ENCODE measurements at regions not wholly inside any gene's neighbourhood (a gene's known extent, or its start where the extent isn't known, plus 50 kb on each side); places are given as distances from the start of the nearest gene placed in this dataset.

- H3K4me1 ChIP-seq (ENCODE audit: control insufficient read depth, low read depth, low read length), result no peaks in the 10 kb centered on the region
- H3K36me3 ChIP-seq (ENCODE audit: control insufficient read depth, insufficient read depth, low read length), result no peaks in the 10 kb centered on the region
- H2BK120ac ChIP-seq (ENCODE audit: low read depth, low read length), result no peak overlapping the region
- H3K27ac ChIP-seq (ENCODE audit: low read depth, low read length), result no peak overlapping the region
- no peaks in the 10 kb centered on the region for H3K79me2 ChIP-seq (ENCODE audit: control insufficient read depth, insufficient read depth, low read length)
- no peak overlapping the region for H4K5ac ChIP-seq (ENCODE audit: low read length)
- no peak overlapping the region for H4K8ac ChIP-seq (ENCODE audit: low read depth, low read length)
- no peak overlapping the region for H2BK15ac ChIP-seq (replicated peaks; ENCODE audit: low read depth)
- no peak overlapping the region for H3K4ac ChIP-seq (ENCODE audit: low read depth, low read length)
- no peak overlapping the region for H3K9ac ChIP-seq (ENCODE audit: low read length)
- no CpG with 5 or more reads among the region's 1 CpG for WGBS (ENCODE audit: extremely low coverage, insufficient coverage, low lambda C conversion rate)
- no peak overlapping the region for H2AK5ac ChIP-seq (ENCODE audit: low read length)
- H3K23ac ChIP-seq (ENCODE audit: low read length), result no peak overlapping the region
- H3K56ac ChIP-seq (ENCODE audit: low read length), result no peak overlapping the region
- no peak overlapping the region for H3K4me3 ChIP-seq (ENCODE audit: low read length)
- H3K27me3 ChIP-seq (ENCODE audit: insufficient read depth, low read length, poor library complexity), result no peaks in the 10 kb centered on the region
- no peak for DNase-seq
- no peaks in the 10 kb centered on the region for H3K79me1 ChIP-seq (ENCODE audit: low read length)
- H3K18ac ChIP-seq (ENCODE audit: low read length), result no peak overlapping the region
- H3K4me2 ChIP-seq (ENCODE audit: low read length), result no peak overlapping the region
- no peak overlapping the region for H2BK5ac ChIP-seq (ENCODE audit: low read length)
Observed at GRCh38 chr3:164064298-164064697, 1014.0 kb downstream of the SI start.

GRCh38 chr3:164060923-164061322 lies 1017.4 kb downstream of the SI start:
- H3K4ac ChIP-seq (ENCODE audit: low read depth, low read length), result no peak overlapping the region
- no peak overlapping the region for H3K4me2 ChIP-seq (ENCODE audit: low read length)
- H4K8ac ChIP-seq (ENCODE audit: low read depth, low read length), result no peak overlapping the region
- H4K5ac ChIP-seq (ENCODE audit: low read length), result no peak overlapping the region
- no peak overlapping the region for H2BK15ac ChIP-seq (replicated peaks; ENCODE audit: low read depth)
- no CpG with 5 or more reads among the region's 1 CpG for WGBS (ENCODE audit: extremely low coverage, insufficient coverage, low lambda C conversion rate)
- no peak overlapping the region for H3K18ac ChIP-seq (ENCODE audit: low read length)
- H3K56ac ChIP-seq (ENCODE audit: low read length), result no peak overlapping the region
- no peaks in the 10 kb centered on the region for H3K4me1 ChIP-seq (ENCODE audit: control insufficient read depth, low read depth, low read length)
- no peak overlapping the region for H3K23ac ChIP-seq (ENCODE audit: low read length)
- H2BK5ac ChIP-seq (ENCODE audit: low read length), result no peak overlapping the region
- no peak overlapping the region for H2AK5ac ChIP-seq (ENCODE audit: low read length)
- no peaks in the 10 kb centered on the region for H3K27me3 ChIP-seq (ENCODE audit: insufficient read depth, low read length, poor library complexity)
- H3K4me3 ChIP-seq (ENCODE audit: low read length), result no peak overlapping the region
- H3K79me2 ChIP-seq (ENCODE audit: control insufficient read depth, insufficient read depth, low read length), result no peaks in the 10 kb centered on the region
- no peaks in the 10 kb centered on the region for H3K79me1 ChIP-seq (ENCODE audit: low read length)
- no peak for DNase-seq
- H3K27ac ChIP-seq (ENCODE audit: low read depth, low read length), result no peak overlapping the region
- H2BK120ac ChIP-seq (ENCODE audit: low read depth, low read length), result no peak overlapping the region
- no peaks in the 10 kb centered on the region for H3K36me3 ChIP-seq (ENCODE audit: control insufficient read depth, insufficient read depth, low read length)
- H3K9ac ChIP-seq (ENCODE audit: low read length), result no peak overlapping the region

- Histone ChIP-seq H3K4ac (ENCODE audit: low read depth, low read length) (no peak overlapping the region), H2BK120ac (ENCODE audit: low read depth, low read length) (no peak overlapping the region), H3K79me2 (ENCODE audit: control insufficient read depth, insufficient read depth, low read length) (no peaks in the 10 kb centered on the region), H3K56ac (ENCODE audit: low read length) (no peak overlapping the region), H4K8ac (ENCODE audit: low read depth, low read length) (no peak overlapping the region), H3K79me1 (ENCODE audit: low read length) (no peaks in the 10 kb centered on the region), H3K4me2 (ENCODE audit: low read length) (no peak overlapping the region), H3K9ac (ENCODE audit: low read length) (no peak overlapping the region), H3K4me1 (ENCODE audit: control insufficient read depth, low read depth, low read length) (no peaks in the 10 kb centered on the region), H2BK15ac (replicated peaks; ENCODE audit: low read depth) (no peak overlapping the region), H2AK5ac (ENCODE audit: low read length) (no peak overlapping the region), H4K5ac (ENCODE audit: low read length) (no peak overlapping the region), H3K27ac (ENCODE audit: low read depth, low read length) (no peak overlapping the region), H3K4me3 (ENCODE audit: low read length) (no peak overlapping the region), H3K36me3 (ENCODE audit: control insufficient read depth, insufficient read depth, low read length) (no peaks in the 10 kb centered on the region), H3K23ac (ENCODE audit: low read length) (no peak overlapping the region), H3K27me3 (ENCODE audit: insufficient read depth, low read length, poor library complexity) (no peaks in the 10 kb centered on the region), H2BK5ac (ENCODE audit: low read length) (no peak overlapping the region), H3K18ac (ENCODE audit: low read length) (no peak overlapping the region)
- no CpG with 5 or more reads among the region's 1 CpG for WGBS (ENCODE audit: extremely low coverage, insufficient coverage, low lambda C conversion rate)
- DNase-seq, result no peak
Observed at GRCh38 chr3:164049847-164050246, 1028.4 kb downstream of the SI start.

- H2BK5ac ChIP-seq (ENCODE audit: low read length), result no peak overlapping the region
- no peak overlapping the region for H3K23ac ChIP-seq (ENCODE audit: low read length)
- H3K4ac ChIP-seq (ENCODE audit: low read depth, low read length), result no peak overlapping the region
- H2BK120ac ChIP-seq (ENCODE audit: low read depth, low read length), result no peak overlapping the region
- no peaks in the 10 kb centered on the region for H3K36me3 ChIP-seq (ENCODE audit: control insufficient read depth, insufficient read depth, low read length)
- no peak overlapping the region for H4K8ac ChIP-seq (ENCODE audit: low read depth, low read length)
- H3K4me2 ChIP-seq (ENCODE audit: low read length), result no peak overlapping the region
- H3K56ac ChIP-seq (ENCODE audit: low read length), result no peak overlapping the region
- no CpG with 5 or more reads among the region's 4 CpGs for WGBS (ENCODE audit: extremely low coverage, insufficient coverage, low lambda C conversion rate)
- no peaks in the 10 kb centered on the region for H3K27me3 ChIP-seq (ENCODE audit: insufficient read depth, low read length, poor library complexity)
- no peak overlapping the region for H3K9ac ChIP-seq (ENCODE audit: low read length)
- H3K18ac ChIP-seq (ENCODE audit: low read length), result no peak overlapping the region
- no peaks in the 10 kb centered on the region for H3K4me1 ChIP-seq (ENCODE audit: control insufficient read depth, low read depth, low read length)
- H3K27ac ChIP-seq (ENCODE audit: low read depth, low read length), result no peak overlapping the region
- no peak overlapping the region for H3K4me3 ChIP-seq (ENCODE audit: low read length)
- no peaks in the 10 kb centered on the region for H3K79me2 ChIP-seq (ENCODE audit: control insufficient read depth, insufficient read depth, low read length)
- no peak overlapping the region for H2BK15ac ChIP-seq (replicated peaks; ENCODE audit: low read depth)
- no peak for DNase-seq
- no peak overlapping the region for H2AK5ac ChIP-seq (ENCODE audit: low read length)
- H4K5ac ChIP-seq (ENCODE audit: low read length), result no peak overlapping the region
- no peaks in the 10 kb centered on the region for H3K79me1 ChIP-seq (ENCODE audit: low read length)
Observed at GRCh38 chr3:164048451-164048850, 1029.8 kb downstream of the SI start.

- no peak for DNase-seq
- Histone ChIP-seq H3K9ac (ENCODE audit: low read length) (no peak overlapping the region), H3K4me2 (ENCODE audit: low read length) (no peak overlapping the region), H3K18ac (ENCODE audit: low read length) (no peak overlapping the region), H2BK15ac (replicated peaks; ENCODE audit: low read depth) (no peak overlapping the region), H3K27me3 (ENCODE audit: insufficient read depth, low read length, poor library complexity) (no peaks in the 10 kb centered on the region), H3K4me1 (ENCODE audit: control insufficient read depth, low read depth, low read length) (no peaks in the 10 kb centered on the region), H3K23ac (ENCODE audit: low read length) (no peak overlapping the region), H2BK120ac (ENCODE audit: low read depth, low read length) (no peak overlapping the region), H4K5ac (ENCODE audit: low read length) (no peak overlapping the region), H2BK5ac (ENCODE audit: low read length) (no peak overlapping the region), H3K56ac (ENCODE audit: low read length) (no peak overlapping the region), H3K4ac (ENCODE audit: low read depth, low read length) (no peak overlapping the region), H3K36me3 (ENCODE audit: control insufficient read depth, insufficient read depth, low read length) (no peaks in the 10 kb centered on the region), H3K27ac (ENCODE audit: low read depth, low read length) (no peak overlapping the region), H3K79me1 (ENCODE audit: low read length) (no peaks in the 10 kb centered on the region), H2AK5ac (ENCODE audit: low read length) (no peak overlapping the region), H4K8ac (ENCODE audit: low read depth, low read length) (no peak overlapping the region), H3K4me3 (ENCODE audit: low read length) (no peak overlapping the region), H3K79me2 (ENCODE audit: control insufficient read depth, insufficient read depth, low read length) (no peaks in the 10 kb centered on the region)
- no CpG with 5 or more reads among the region's 2 CpGs for WGBS (ENCODE audit: extremely low coverage, insufficient coverage, low lambda C conversion rate)
Observed at GRCh38 chr3:164040991-164041390, 1037.3 kb downstream of the SI start.

- no peak overlapping the region for H3K4me3 ChIP-seq (ENCODE audit: low read length)
- WGBS (ENCODE audit: extremely low coverage, insufficient coverage, low lambda C conversion rate), result no CpG with 5 or more reads among the region's 4 CpGs
- H3K4me1 ChIP-seq (ENCODE audit: control insufficient read depth, low read depth, low read length), result no peaks in the 10 kb centered on the region
- H2BK15ac ChIP-seq (replicated peaks; ENCODE audit: low read depth), result no peak overlapping the region
- DNase-seq, result peak; percentile 27
- H3K79me1 ChIP-seq (ENCODE audit: low read length), result no peaks in the 10 kb centered on the region
- no peaks in the 10 kb centered on the region for H3K36me3 ChIP-seq (ENCODE audit: control insufficient read depth, insufficient read depth, low read length)
- no peak overlapping the region for H3K9ac ChIP-seq (ENCODE audit: low read length)
- no peak overlapping the region for H2AK5ac ChIP-seq (ENCODE audit: low read length)
- H2BK5ac ChIP-seq (ENCODE audit: low read length), result no peak overlapping the region
- no peak overlapping the region for H3K23ac ChIP-seq (ENCODE audit: low read length)
- no peak overlapping the region for H2BK120ac ChIP-seq (ENCODE audit: low read depth, low read length)
- H3K27me3 ChIP-seq (ENCODE audit: insufficient read depth, low read length, poor library complexity), result no peaks in the 10 kb centered on the region
- no peak overlapping the region for H3K56ac ChIP-seq (ENCODE audit: low read length)
- no peak overlapping the region for H3K4ac ChIP-seq (ENCODE audit: low read depth, low read length)
- no peak overlapping the region for H3K4me2 ChIP-seq (ENCODE audit: low read length)
- no peak overlapping the region for H3K18ac ChIP-seq (ENCODE audit: low read length)
- no peak overlapping the region for H4K5ac ChIP-seq (ENCODE audit: low read length)
- no peaks in the 10 kb centered on the region for H3K79me2 ChIP-seq (ENCODE audit: control insufficient read depth, insufficient read depth, low read length)
- H4K8ac ChIP-seq (ENCODE audit: low read depth, low read length), result no peak overlapping the region
- no peak overlapping the region for H3K27ac ChIP-seq (ENCODE audit: low read depth, low read length)
Observed at GRCh38 chr3:164030194-164030593, 1048.1 kb downstream of the SI start.

Measured in mesendoderm (in vitro differentiated cells).